ENCODE measurements at regions not wholly inside any gene's neighbourhood (a gene's known extent, or its start where the extent isn't known, plus 50 kb on each side); places are given as distances from the start of the nearest gene placed in this dataset.

DNA sequence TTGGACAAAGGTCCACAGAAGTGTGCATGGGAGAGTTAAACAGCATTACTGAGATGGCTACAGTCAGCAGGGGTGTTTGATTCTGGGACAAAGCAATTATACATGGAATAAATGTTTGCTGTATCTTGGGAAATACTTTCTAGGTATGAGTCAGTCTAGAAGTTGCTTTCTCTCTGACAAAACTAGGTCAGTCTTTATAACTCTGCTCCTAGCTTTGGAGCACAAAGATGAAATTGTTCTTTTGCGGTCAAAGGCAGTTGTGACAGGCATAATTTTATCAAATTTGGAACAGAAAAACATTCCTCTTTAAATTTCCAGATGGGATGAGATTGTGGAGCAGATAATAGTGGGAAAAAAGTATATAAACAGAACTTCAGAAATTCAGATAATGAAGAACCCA, 1045.4 kb upstream of the MIR17HG start (continued):
- TF ChIP-seq, protein P1, sequence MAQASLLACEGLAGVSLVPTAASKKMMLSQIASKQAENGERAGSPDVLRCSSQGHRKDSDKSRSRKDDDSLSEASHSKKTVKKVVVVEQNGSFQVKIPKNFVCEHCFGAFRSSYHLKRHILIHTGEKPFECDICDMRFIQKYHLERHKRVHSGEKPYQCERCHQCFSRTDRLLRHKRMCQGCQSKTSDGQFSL (CRISPR knock-in tag; IDR thresholded peaks at IDR 0.05) = no peak
- TF ChIP-seq, protein P1 (tag; IDR thresholded peaks at IDR 0.05) = no peak
- TF ChIP-seq, protein P2, sequence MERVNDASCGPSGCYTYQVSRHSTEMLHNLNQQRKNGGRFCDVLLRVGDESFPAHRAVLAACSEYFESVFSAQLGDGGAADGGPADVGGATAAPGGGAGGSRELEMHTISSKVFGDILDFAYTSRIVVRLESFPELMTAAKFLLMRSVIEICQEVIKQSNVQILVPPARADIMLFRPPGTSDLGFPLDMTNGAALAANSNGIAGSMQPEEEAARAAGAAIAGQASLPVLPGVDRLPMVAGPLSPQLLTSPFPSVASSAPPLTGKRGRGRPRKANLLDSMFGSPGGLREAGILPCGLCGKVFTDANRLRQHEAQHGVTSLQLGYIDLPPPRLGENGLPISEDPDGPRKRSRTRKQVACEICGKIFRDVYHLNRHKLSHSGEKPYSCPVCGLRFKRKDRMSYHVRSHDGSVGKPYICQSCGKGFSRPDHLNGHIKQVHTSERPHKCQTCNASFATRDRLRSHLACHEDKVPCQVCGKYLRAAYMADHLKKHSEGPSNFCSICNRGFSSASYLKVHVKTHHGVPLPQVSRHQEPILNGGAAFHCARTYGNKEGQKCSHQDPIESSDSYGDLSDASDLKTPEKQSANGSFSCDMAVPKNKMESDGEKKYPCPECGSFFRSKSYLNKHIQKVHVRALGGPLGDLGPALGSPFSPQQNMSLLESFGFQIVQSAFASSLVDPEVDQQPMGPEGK (CRISPR knock-in tag; IDR thresholded peaks at IDR 0.05; ENCODE audit: borderline replicate concordance) = 0 out of 2 replicates have a peak, but pooled peaks have one; percentile 38
- peak; percentile 7; the same call in 1 of the 2 replicates for TF ChIP-seq STAT5A (IDR thresholded peaks at IDR 0.05; ENCODE audit: borderline replicate concordance, low read length)
- no peak for TF ChIP-seq ASH1L (IDR thresholded peaks at IDR 0.05; ENCODE audit: borderline replicate concordance, low read depth, partially characterized antibody)
- TF ChIP-seq CBFB (CRISPR knock-in tag; IDR thresholded peaks at IDR 0.05) = no peak
- no peak for TF ChIP-seq PHB (CRISPR knock-in tag; IDR thresholded peaks at IDR 0.05)
- no peak for TF ChIP-seq CHD2 (IDR thresholded peaks at IDR 0.05; ENCODE audit: low read depth, low read length)
- no peak for TF ChIP-seq JUNB (CRISPR knock-in tag; conservative IDR thresholded peaks at IDR 0.05)

GRCh38 chr13:90305796-90306195, 1041.7 kb upstream of the MIR17HG start:
- ChIA-PET POLR2A (no interaction called here), CTCF (ENCODE audit: low intra/inter-chr PET ratio) (no interaction called here)
- Histone ChIP-seq H3K36me3 (ENCODE audit: control insufficient read depth, insufficient read depth, low read length) (no peaks in the 10 kb centered on the region), H3K9me3 (replicated peaks; ENCODE audit: control insufficient read depth, insufficient read depth, low read depth, low read length) (no peaks in the 10 kb centered on the region), H3K9me1 (ENCODE audit: control insufficient read depth, insufficient read depth, low read length) (no peaks in the 10 kb centered on the region), H3K27me3 (ENCODE audit: control insufficient read depth in 2 of 2, insufficient read depth in 2 of 2, low read length in 2 of 2) (no peaks in the 10 kb centered on the region), H3K9ac (ENCODE audit: insufficient read depth in 1 of 2, low read depth in 2 of 2, low read length in 2 of 2) (no peak overlapping the region), H3K4me3 (no peak overlapping the region), H3K4me1 (replicated peaks in 1 of 2; ENCODE audit: control insufficient read depth in 2 of 2, insufficient read depth in 2 of 2, low read length in 2 of 2) (no peaks in the 10 kb centered on the region), H3K4me2 (ENCODE audit: insufficient read depth, low read length) (no peak overlapping the region), H3K79me2 (ENCODE audit: control insufficient read depth, insufficient read depth, low read length) (no peaks in the 10 kb centered on the region), H4K20me1 (replicated peaks; ENCODE audit: control insufficient read depth, insufficient read depth, low read length) (no peaks in the 10 kb centered on the region), H3K27ac (ENCODE audit: extremely low read depth, low read depth, low read length) (no peak overlapping the region), H2AFZ (ENCODE audit: low read depth, low read length) (no peak overlapping the region)
- BruUV-seq (replicated peaks) = no TSS peak
- 0% methylated on average over 1 of the region's 1 CpG for WGBS (ENCODE audit: insufficient coverage, low coverage, missing lambda C conversion rate)
- in situ Hi-C loops (cut with MboI) (no loop called here), intact Hi-C loops (cut with micrococcal nuclease) (no loop called here)
- ATAC-seq (no peak), DNase-seq (ENCODE audit: extremely low read depth in 1 of 4, low spot score in 3 of 4) (no peak), FAIRE-seq (no peak)
- TF ChIP-seq CEBPG (CRISPR knock-in tag; IDR thresholded peaks at IDR 0.05) (no peak), CEBPG (tag; conservative IDR thresholded peaks at IDR 0.05 in 1 of 2, IDR thresholded peaks at IDR 0.05 in 1 of 2) (peak in 1 of 2 experiments; percentile 79; a peak in 2 of 4 replicates), RERE (CRISPR knock-in tag; IDR thresholded peaks at IDR 0.05; ENCODE audit: borderline replicate concordance) (no peak), CEBPB (tag; IDR thresholded peaks at IDR 0.05) (peak; percentile 76)

Data from K562 (cell line).